ENCODE measurements at regions not wholly inside any gene's neighbourhood (a gene's known extent, or its start where the extent isn't known, plus 50 kb on each side); places are given as distances from the start of the nearest gene placed in this dataset.
"Not testable (repeated sequence)": the region's sequence is repeated elsewhere in the genome, so short reads cannot be mapped to it uniquely, and the experiment has no call there.

DNA sequence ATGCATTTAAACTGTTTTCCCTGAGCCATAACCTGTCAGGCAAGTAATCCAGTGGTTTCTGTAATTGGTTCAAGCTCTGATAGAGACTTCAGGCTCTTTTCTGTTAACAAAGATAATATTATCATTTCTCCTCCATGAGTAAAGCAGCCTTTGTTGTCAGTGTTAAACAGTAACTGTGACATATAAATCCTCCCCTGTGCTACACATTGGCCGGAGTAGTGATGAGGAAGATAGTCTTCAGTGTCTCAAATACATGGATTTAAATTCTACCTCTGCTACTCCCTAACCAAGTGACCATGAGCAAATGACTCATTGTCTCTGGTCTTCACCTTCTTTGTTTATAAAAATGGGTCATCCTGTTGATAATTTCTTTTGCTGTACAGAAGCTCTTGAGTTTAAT is 615.5 kb upstream of the CHD1 start:
- Mint-ChIP-seq H3K4me1 (ENCODE audit: unreplicated experiment) (no peaks in the 10 kb centered on the region), H3K9me3 (no peaks in the 10 kb centered on the region), H3K27me3 (peaks cover 3% of the 10 kb centered on the region), H3K27ac (no peak overlapping the region), H3K36me3 (no peaks in the 10 kb centered on the region), H3K4me3 (no peak overlapping the region)
- DNase-seq (ENCODE audit: extremely low spot score, unreplicated experiment), result no peak
- TF ChIP-seq, protein P1, sequence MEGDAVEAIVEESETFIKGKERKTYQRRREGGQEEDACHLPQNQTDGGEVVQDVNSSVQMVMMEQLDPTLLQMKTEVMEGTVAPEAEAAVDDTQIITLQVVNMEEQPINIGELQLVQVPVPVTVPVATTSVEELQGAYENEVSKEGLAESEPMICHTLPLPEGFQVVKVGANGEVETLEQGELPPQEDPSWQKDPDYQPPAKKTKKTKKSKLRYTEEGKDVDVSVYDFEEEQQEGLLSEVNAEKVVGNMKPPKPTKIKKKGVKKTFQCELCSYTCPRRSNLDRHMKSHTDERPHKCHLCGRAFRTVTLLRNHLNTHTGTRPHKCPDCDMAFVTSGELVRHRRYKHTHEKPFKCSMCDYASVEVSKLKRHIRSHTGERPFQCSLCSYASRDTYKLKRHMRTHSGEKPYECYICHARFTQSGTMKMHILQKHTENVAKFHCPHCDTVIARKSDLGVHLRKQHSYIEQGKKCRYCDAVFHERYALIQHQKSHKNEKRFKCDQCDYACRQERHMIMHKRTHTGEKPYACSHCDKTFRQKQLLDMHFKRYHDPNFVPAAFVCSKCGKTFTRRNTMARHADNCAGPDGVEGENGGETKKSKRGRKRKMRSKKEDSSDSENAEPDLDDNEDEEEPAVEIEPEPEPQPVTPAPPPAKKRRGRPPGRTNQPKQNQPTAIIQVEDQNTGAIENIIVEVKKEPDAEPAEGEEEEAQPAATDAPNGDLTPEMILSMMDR (conservative IDR thresholded peaks at IDR 0.05), result no peak

DNA sequence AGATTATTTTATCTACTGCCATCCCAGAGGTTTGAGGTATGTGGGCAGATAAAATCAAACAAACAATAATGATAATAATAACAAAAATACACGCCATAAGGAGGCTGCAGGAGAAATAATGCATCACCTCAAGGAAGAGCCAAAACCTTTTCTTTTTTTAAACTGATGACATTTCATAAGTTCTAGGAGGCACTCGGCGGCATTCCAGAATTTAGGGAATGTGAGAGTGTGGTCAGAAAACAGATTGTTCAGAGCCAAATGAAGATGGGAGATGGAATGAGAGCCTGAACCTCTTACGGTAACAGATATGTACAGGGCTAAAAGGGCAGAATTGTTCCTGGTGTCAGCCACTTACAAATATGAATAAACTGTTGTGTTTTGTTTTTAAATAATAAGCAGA is 615.0 kb upstream of the CHD1 start:
- H3K27me3 Mint-ChIP-seq, result peaks cover 3% of the 10 kb centered on the region
- no peak overlapping the region for H3K4me3 Mint-ChIP-seq
- no peak overlapping the region for H3K27ac Mint-ChIP-seq
- TF ChIP-seq, protein P1 (conservative IDR thresholded peaks at IDR 0.05), result no peak
- H3K36me3 Mint-ChIP-seq, result no peaks in the 10 kb centered on the region
- no peaks in the 10 kb centered on the region for H3K9me3 Mint-ChIP-seq
- H3K4me1 Mint-ChIP-seq (ENCODE audit: unreplicated experiment), result no peaks in the 10 kb centered on the region
- DNase-seq (ENCODE audit: extremely low spot score, unreplicated experiment), result no peak

DNA sequence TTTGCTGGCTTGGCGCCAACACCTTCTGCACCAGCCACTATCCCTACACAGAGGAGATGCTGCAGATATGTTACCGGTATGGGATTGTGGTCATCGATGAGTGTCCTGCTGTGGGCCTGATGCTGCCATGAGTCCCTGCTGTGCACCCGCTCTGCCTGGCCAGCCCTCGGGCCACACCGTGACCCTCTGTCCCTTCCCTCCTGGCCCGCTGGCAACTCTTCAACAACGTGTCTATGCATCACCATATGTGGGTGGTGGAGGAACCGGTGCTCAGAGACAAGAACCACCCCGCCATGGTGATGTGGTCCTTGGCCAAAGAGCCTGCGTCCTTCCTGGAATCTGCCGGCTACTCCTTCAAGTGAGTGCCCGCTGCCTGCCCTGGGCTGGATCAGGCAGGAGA is 605.4 kb upstream of the CHD1 start:
- not testable (repeated sequence) for H3K36me3 Mint-ChIP-seq, H3K9me3 Mint-ChIP-seq

DNA sequence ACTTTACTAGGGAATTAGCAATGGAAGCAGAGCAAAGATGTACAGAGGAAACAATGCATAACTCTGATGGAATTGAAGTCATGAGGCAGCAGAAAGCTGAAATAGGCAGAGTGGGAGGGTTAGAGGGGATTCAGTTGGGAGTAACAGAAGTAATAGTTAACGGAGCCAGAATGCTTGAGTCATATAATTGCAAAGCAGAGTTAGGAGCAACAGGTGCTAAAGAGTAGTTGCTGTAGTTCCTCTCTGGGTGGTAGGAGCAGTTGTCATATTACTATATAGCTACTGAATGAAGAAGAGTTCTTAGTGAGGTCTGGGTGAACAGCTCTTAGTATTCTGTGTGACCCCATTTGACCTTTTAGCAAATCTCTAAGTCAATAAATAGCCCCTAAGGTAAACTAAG is 592.9 kb upstream of the CHD1 start:
- not testable (repeated sequence) for H3K27ac Mint-ChIP-seq; H3K4me3 Mint-ChIP-seq; H3K36me3 Mint-ChIP-seq; DNase-seq (ENCODE audit: extremely low spot score, unreplicated experiment); H3K4me1 Mint-ChIP-seq (ENCODE audit: unreplicated experiment); H3K27me3 Mint-ChIP-seq; H3K9me3 Mint-ChIP-seq

More for the DNA sequence above, 605.4 kb upstream of the CHD1 start:
- not testable (repeated sequence) for H3K27me3 Mint-ChIP-seq; DNase-seq (ENCODE audit: extremely low spot score, unreplicated experiment); H3K4me1 Mint-ChIP-seq (ENCODE audit: unreplicated experiment); H3K27ac Mint-ChIP-seq; H3K4me3 Mint-ChIP-seq

DNA sequence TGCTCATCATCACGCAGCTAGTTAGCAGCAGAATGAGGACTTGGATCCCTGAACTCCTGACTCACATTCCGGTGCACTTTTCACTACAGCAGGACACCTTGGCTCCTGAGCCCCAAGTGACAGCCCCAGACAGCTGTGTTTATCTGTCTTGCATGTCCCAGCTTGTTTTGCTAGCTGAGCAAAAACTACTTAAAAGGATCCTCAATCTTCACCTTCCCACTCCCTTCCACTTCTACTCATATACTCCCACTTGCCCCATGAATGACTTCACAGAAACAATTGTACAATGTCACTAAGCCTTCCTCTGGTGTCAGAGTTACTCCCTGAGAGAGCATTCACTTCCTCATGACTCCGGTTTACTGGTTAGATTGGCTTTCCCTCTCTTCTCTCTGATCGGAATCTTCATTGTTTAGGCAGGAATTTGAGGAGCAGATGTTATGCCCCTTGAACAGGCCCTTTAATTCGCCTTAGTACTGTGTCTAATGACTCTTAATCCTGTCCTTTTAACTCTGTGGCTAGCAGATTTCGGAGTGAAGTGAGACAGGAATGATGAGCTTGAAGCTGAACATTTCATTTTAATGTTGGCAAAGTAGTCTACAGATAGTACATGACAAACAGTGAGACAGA is 587.2 kb upstream of the CHD1 start:
- not testable (repeated sequence) for H3K27me3 Mint-ChIP-seq; H3K4me1 Mint-ChIP-seq (ENCODE audit: unreplicated experiment); DNase-seq (ENCODE audit: extremely low spot score, unreplicated experiment); H3K36me3 Mint-ChIP-seq; H3K4me3 Mint-ChIP-seq; H3K9me3 Mint-ChIP-seq
- peak overlapping the region; percentile 62 for H3K27ac Mint-ChIP-seq

DNA sequence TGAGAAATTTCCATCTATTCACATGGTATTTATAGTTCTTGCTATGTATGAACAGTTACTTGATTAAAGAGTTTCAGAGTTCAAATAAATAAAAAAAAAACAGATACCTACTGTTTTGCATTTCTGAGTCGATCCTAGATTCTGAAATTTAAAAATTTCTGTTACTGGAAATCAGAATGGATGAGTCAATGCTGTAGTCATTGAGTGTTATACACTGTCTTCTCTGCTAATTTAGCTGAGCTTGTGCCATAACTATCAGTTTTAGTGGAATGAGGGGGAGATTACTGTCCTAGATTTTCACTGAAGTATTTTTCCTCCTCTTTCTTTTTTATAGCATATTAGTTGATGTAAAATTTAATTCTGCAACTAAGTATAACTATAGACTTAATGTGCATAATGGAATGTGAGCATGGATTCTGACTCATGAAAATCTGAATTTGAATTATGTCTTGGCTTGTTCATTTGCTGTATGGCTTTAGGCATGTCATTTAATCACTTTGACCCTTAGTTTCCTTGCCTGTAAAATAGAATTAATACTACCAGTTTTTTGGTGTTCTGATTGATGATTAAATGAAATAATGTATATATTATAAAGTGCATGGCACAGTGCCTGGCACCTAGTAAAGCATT is 581.5 kb upstream of the CHD1 start:
- H3K9me3 Mint-ChIP-seq; H3K4me1 Mint-ChIP-seq (ENCODE audit: unreplicated experiment); H3K4me3 Mint-ChIP-seq; H3K27ac Mint-ChIP-seq; H3K27me3 Mint-ChIP-seq; DNase-seq (ENCODE audit: extremely low spot score, unreplicated experiment); H3K36me3 Mint-ChIP-seq: not testable (repeated sequence)

DNA sequence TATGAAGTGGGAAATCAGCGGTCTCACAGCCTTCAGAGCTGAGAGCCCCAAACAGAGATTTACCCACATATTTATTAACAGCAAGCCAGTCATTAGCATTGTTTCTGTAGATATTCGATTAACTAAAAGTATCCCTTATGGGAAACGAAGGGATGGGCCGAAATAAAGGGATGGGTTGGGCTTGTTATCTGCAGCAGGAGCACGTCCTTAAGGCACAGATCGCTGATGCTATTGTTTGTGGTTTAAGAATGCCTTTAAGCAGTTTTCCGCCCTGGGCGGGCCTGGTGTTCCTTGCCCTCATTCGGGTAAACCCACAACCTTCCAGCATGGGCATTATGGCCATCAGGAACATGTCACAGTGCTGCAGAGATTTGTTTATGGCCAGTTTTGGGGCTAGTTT is 580.3 kb upstream of the CHD1 start:
- not testable (repeated sequence) for H3K4me1 Mint-ChIP-seq (ENCODE audit: unreplicated experiment); H3K4me3 Mint-ChIP-seq; H3K36me3 Mint-ChIP-seq; DNase-seq (ENCODE audit: extremely low spot score, unreplicated experiment); H3K27ac Mint-ChIP-seq; H3K27me3 Mint-ChIP-seq; H3K9me3 Mint-ChIP-seq

DNA sequence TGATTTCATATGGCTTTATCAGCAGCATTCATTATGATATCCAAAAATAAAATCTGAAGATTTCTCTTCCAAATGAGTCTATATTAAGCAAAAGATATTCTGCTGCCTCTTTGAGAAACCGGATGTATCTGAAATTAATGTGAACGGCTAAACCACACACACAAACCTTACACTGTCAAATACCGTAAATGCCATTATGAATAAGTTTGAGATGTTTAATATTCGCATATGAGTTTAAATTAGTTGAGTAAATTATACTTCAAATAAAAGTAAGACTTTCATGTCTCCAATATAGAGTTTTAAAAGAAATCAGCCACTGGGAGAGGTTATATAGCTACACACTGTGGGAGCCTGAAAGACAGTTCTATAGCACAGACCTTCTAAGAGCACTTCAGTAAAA is 566.6 kb upstream of the CHD1 start:
- H3K27ac Mint-ChIP-seq, H3K4me3 Mint-ChIP-seq, H3K36me3 Mint-ChIP-seq: not testable (repeated sequence)

DNA sequence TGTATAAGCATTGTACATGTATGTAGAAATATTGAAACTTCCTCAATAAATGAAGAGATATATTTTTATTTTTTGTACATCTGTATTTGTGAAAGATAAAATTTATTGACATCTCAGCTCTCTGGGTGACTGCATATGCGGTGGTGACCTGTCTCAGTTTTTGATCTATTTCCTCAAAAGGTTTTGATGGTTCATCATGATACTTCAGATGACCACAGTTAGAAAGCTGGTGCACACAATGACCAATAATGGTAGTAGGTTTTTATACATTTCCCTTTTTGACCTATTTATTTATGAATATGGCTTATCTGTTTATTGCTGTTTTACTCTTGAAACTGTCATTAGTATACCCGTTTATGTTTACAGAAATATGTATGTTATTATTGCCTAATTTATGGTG is 549.6 kb upstream of the CHD1 start:
- not testable (repeated sequence) for H3K4me1 Mint-ChIP-seq (ENCODE audit: unreplicated experiment); H3K4me3 Mint-ChIP-seq; H3K9me3 Mint-ChIP-seq; H3K27me3 Mint-ChIP-seq; H3K36me3 Mint-ChIP-seq; H3K27ac Mint-ChIP-seq; DNase-seq (ENCODE audit: extremely low spot score, unreplicated experiment)

More for the DNA sequence above, 566.6 kb upstream of the CHD1 start:
- not testable (repeated sequence) for H3K4me1 Mint-ChIP-seq (ENCODE audit: unreplicated experiment); H3K9me3 Mint-ChIP-seq; H3K27me3 Mint-ChIP-seq; DNase-seq (ENCODE audit: extremely low spot score, unreplicated experiment)

DNA sequence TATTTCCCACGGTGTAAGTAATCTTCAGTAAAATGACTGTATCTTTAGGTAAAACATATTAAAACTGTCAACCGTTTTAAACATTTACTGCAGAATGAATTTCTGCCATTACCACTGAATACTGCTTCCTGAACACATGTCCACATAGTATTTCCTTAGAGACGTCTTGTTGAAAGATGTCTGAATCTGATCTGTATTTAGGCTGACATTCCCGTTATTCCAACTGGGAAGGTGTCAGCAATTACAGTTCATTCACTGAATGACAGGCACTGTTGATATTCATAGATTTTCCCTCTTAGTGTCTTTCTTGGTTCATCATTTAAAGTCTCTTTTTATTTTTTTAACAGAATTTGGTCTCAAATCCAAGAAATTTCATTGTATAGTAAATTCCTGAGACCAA is 544.5 kb upstream of the CHD1 start:
- H3K4me1 Mint-ChIP-seq (ENCODE audit: unreplicated experiment); H3K4me3 Mint-ChIP-seq; H3K9me3 Mint-ChIP-seq; H3K27me3 Mint-ChIP-seq; H3K27ac Mint-ChIP-seq; DNase-seq (ENCODE audit: extremely low spot score, unreplicated experiment); H3K36me3 Mint-ChIP-seq: not testable (repeated sequence)

DNA sequence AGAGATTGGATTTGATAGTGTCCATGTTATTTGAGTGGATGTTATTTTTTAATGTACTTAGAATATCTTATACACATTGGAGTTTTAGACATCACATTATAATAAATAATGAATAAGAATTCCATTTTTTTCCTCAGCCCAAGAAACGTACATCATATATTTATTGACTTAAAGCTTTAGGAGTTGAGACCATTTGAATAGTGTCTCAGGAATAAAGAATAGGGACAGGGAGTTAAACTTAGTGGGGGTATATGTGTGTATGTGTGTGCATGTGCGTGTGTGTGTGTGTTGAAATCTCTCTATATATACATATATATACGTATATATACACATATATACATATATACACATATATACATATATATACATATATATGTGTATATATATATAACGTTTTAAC is 542.9 kb upstream of the CHD1 start:
- not testable (repeated sequence) for H3K4me1 Mint-ChIP-seq (ENCODE audit: unreplicated experiment); DNase-seq (ENCODE audit: extremely low spot score, unreplicated experiment); H3K27me3 Mint-ChIP-seq; H3K27ac Mint-ChIP-seq; H3K4me3 Mint-ChIP-seq; H3K36me3 Mint-ChIP-seq; H3K9me3 Mint-ChIP-seq

DNA sequence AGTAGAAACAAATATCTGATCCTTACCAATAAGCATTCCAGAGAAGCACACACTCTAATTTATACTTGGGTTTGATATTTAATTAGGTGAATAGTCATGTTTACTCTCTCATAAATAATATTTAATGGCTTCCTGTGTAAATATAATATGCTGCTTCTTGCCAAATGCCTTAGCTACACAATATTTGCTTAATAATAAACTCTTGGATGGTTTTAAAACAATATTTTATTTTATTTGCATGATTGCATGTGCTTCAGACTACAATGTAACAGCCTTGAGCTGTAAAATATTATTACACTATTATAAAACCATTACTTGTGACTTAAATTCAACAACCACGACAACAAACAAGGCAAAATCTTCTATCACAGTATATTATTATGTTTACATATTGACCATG is 542.4 kb upstream of the CHD1 start:
- not testable (repeated sequence) for H3K4me3 Mint-ChIP-seq; H3K27ac Mint-ChIP-seq; H3K36me3 Mint-ChIP-seq; DNase-seq (ENCODE audit: extremely low spot score, unreplicated experiment); H3K4me1 Mint-ChIP-seq (ENCODE audit: unreplicated experiment); H3K27me3 Mint-ChIP-seq; H3K9me3 Mint-ChIP-seq
